NT2/D1 (cell line): ENCODE measurements at regions not wholly inside any gene's neighbourhood (a gene's known extent, or its start where the extent isn't known, plus 50 kb on each side); places are given as distances from the start of the nearest gene placed in this dataset.

Source experiments
- SUZ12 ChIP-seq: IDR thresholded peaks from 2 replicates; pipeline ENCODE4 v1.6.1; 2011; ENCODE audit not compliant: insufficient read length, insufficient read depth; ENCODE audit errors: extremely low read depth
- YY1 ChIP-seq: IDR thresholded peaks from 2 replicates; pipeline ENCODE4 v1.6.1; 2011; ENCODE audit not compliant: insufficient read length, insufficient read depth
- ZNF274 ChIP-seq: IDR thresholded peaks from 2 replicates; pipeline ENCODE4 v1.6.1; 2011; ENCODE audit warnings: mild to moderate bottlenecking, low read depth, low read length

- no peak for TF ChIP-seq YY1
- TF ChIP-seq ZNF274: no peak
- TF ChIP-seq SUZ12: no peak
Measured at GRCh38 chr5:152332716-152333460, 72.2 kb downstream of the NMUR2 start.
